HG02571 (cell line): ENCODE measurements at regions not wholly inside any gene's neighbourhood (a gene's known extent, or its start where the extent isn't known, plus 50 kb on each side); places are given as distances from the start of the nearest gene placed in this dataset.
"Not testable (repeated sequence)": the region's sequence is repeated elsewhere in the genome, so short reads cannot be mapped to it uniquely, and the experiment has no call there.

Experiments
- ATAC-seq: cut with Tn5 transposase; IDR thresholded peaks from one replicate; pipeline ENCODE4 v1.9.1; 2021; ENCODE audit warnings: mild to moderate bottlenecking, moderate library complexity; ENCODE audit not compliant: unreplicated experiment

GRCh38 chr14:99009871-99010270 is 262.1 kb downstream of the BCL11B start:
- ATAC-seq = no peak

GRCh38 chr14:99011385-99011784 is 260.6 kb downstream of the BCL11B start:
- no peak for ATAC-seq

- ATAC-seq = no peak
Observed at GRCh38 chr14:99012703-99013102, 259.3 kb downstream of the BCL11B start.

- no peak for ATAC-seq
Observed at GRCh38 chr14:99015833-99016232, 256.2 kb downstream of the BCL11B start.

- ATAC-seq = no peak
Observed at GRCh38 chr14:99023371-99023770, 248.6 kb downstream of the BCL11B start.

DNA sequence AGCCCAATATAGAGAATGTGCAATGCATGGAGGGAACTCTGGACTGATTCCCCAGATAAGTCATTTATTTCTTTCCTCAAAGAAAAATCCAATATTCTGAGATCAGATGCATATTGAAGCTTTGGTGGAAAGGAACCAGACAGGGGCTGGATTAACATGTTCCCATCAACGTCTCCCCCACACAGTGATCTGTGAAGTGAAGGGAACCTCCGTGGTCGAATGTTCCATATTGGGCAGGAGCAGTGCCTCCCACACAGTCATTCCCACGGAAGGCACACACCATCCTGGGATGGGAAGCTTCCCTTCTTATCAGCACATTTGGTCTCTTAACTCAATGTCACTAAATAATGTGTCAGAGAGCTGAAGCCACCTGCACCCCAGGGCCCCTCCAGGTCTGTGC is 247.1 kb downstream of the BCL11B start:
- no peak for ATAC-seq

- no peak for ATAC-seq
Observed at GRCh38 chr14:99025418-99025817, 246.6 kb downstream of the BCL11B start.

- no peak for ATAC-seq
Observed at GRCh38 chr14:99026471-99026870, 245.5 kb downstream of the BCL11B start.

GRCh38 chr14:99028041-99028440 is 244.0 kb downstream of the BCL11B start:
- no peak for ATAC-seq

DNA sequence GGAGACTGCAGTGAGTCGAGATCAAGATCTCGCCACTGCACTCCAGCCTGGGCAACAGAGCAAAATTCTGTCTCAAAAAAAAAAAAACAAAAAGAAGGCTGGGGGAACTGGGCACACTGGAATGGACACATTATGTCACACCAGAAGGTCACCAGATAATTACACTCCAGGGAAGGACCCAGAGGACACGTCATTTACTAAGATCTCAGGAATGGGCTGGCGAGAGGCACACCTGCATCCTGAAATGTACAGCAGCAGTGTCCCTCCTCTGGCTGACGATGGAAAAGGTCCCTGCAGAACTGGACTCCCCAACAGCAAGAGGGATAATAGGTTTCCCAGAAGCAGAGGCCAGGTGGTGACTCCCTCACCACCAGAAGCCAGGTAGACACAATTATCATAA is 243.5 kb downstream of the BCL11B start:
- no peak for ATAC-seq

GRCh38 chr14:99029145-99029915 is 242.7 kb downstream of the BCL11B start:
- ATAC-seq = no peak

DNA sequence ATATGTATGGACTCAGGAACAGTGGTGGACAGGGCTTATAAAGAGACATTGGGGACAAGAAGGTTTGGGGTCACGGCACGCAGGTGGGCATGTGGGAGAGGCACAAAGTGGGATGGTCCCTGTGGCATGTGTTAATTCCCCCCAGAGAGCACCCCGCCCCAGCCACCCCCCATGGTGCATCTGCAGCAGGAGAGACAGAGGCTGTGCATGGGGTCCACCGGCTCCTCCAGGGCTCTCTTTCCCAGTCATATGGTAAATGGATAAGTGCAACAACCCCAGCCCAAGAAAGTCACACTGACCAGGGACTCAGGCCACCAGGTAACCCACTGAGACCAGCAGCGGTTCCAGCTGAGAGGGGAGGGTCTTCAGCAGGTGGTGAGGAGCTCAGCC is 242.1 kb downstream of the BCL11B start:
- ATAC-seq = no peak

DNA sequence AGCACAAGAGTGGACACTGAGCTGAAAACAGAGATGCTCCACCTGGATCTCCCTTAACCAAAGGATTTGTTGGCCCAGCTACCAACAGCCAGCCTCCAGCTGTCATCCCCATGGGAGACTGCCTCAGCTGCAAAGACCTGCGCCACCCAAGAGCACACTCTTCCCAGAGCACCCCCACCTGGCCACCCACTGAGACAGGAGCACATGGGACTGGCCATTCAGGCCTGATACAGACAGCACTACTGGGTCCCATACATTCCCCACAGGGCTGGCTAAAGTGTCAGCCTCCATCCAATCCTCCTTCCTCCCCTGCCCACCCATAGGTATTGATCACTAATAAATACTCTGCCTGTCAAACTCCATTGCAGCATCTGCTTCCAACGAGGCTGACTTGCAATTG is 241.5 kb downstream of the BCL11B start:
- no peak for ATAC-seq

DNA sequence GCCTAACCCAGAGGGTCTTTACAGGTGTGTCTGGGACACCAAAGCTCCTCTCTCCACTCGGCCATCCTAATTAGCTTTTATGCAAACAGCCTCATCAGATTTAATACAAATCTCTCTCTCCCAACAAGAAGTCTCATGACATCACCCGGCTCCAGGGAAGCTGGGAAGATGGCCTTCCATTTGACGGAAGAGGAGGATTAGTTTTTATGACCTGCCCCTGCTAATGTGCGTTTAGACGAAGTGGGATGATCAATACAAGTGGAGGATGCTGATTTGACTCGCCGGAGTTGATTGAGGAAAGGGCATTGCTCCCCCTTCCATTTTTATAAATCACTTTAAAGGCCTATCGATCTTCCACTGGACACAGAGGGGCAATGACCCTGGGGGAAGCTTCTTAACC is 239.2 kb downstream of the BCL11B start:
- no peak for ATAC-seq

DNA sequence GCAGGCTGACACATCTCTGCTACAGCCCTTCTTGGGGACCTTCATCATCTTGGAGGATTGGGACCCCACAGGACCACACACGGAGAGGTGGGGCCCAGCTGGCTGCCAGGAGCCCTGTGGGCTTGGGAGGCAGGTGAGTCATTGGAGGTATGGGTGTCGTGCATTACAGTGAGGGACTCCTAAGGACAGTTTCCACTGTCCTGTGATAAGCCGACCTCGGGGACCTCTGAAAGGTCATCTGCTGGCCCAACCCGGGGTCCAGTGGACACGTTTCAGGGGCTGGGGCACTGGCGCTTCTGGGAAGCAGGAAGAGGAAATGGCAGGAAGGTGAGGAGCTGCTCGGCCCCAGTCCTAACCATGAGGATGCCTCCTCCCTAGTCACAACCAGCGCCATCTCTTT is 238.0 kb downstream of the BCL11B start:
- ATAC-seq = no peak

- no peak for ATAC-seq
Observed at GRCh38 chr14:99034711-99035171, 237.3 kb downstream of the BCL11B start.

DNA sequence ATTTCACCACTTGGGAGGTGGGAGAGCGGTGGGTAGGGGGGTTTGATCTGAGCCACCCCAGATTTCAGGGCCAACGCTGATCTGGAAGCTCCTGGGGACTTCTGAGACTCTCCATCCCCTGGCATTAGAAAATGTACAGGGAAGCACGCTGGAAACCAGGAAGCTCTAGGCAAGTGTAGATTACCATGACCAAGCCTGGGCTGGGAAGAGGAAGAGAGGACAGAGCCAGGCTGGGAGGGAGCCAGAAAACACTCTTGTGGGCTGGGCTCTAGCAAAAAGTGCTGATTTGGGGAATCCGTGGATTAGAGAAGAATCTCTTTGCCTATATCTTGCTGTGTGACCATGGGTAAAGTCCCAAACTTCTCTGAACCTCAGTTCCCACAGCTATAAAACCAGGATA is 236.7 kb downstream of the BCL11B start:
- ATAC-seq = no peak

DNA sequence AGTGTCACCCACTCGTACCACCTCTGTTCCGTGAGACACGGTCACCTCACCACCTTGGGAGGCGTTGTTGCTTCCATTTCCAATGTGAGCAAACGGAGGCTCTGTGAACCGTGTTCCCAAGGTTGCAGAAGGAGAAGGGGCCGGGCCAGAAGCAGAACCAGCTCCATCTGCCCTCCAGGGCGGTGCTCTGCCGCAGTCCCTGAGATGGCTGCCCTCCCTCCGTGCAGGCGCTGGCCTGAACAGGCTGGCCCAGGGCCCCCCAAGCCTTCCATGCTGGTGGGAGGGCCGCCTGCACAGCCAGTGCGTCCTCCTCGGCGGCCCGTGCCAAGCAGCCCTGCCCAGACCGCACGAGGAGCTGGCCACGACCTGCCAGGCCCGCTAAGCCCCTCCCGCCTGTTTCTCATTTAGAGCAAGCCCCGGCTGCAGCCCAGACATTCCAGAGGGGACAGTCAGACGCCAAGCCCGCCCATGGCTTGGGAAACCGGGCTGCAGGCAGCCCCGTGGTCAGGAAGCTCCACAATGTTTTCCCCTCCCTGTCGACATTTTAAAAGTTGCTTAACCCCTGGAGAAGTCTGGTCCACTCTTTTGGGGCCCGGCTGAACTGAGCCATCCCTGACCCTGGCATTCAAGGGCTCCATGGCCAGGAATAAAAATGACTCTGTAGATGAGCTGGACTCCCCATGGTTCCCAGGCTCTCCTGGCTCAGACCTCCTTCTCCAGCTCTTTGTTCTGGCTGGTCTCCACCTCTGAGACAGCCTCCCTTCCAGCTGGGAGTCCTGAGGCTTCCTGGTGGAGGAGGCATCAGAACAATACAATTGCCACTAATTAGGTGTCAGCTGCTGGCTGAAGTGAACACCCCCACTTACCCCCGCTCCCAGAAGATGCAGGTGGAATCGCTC is 236.0 kb downstream of the BCL11B start:
- no peak for ATAC-seq

DNA sequence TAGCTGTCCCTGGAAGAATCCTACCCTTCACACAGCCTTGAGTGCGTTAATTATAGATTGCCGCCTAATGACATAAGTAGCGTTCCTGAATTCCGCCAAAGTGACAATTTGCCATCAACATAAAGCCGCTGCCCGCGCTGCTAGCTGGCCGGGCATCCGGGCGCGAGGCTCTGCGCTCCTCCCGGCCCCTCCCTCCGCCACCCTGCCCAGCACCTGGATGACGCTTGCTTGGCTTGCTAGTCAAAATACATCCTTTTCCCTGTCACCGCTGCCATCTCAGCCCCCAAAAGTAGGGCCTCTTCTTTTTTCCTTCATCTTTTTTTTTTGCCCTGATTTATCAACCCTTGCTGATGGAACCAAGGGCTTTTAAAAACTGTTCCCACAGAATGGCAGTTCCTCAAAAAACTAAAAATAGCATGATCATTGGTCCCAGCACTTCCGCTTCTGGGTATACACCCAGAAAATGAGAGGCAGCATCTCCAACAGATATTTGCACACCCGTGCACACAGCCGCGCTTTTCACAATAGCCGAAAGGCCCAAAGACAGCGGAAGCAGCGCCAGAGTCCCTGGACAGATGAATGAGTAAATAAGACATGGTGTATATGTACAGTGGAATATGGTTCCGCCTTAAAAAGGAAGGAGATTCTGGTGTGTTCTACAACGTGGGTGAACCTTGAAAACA is 235.2 kb downstream of the BCL11B start:
- no peak for ATAC-seq

DNA sequence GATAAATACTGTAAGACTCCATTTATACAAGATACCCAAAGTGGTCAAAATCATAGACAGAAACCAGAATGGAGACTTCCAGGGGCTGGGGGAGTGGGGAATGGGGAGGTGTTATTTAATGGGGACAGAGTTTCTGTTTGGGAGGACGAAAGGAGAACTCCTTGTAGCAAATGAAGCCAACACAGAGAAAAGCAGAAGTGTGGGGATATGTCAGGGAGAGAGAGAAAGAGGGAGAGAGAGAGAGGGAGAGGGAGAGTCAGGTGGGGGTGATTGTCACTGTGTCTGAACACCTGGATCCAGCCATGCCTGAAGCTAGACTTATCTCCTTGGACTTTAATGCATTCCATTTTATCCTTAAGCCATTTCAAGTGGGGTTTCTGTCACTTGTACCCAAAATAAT is 234.7 kb downstream of the BCL11B start:
- ATAC-seq = not testable (repeated sequence)

GRCh38 chr14:99037777-99038430 is 234.1 kb downstream of the BCL11B start:
- no peak for ATAC-seq
